GM12873 (cell line): ENCODE measurements at regions not wholly inside any gene's neighbourhood (a gene's known extent, or its start where the extent isn't known, plus 50 kb on each side); places are given as distances from the start of the nearest gene placed in this dataset.

ENCODE experiments used
- CTCF ChIP-seq: IDR thresholded peaks from 2 replicates; pipeline ENCODE4 v1.5.1; 2012; ENCODE audit warnings: low read depth, mild to moderate bottlenecking, moderate library complexity, low read length, control low read depth; ENCODE audit not compliant: insufficient read depth; ENCODE audit errors: missing control alignments

GRCh38 chr1:213538251-213538650 lies 449.5 kb upstream of the PROX1 start:
- no peak for TF ChIP-seq CTCF

GRCh38 chr1:213539464-213539863 lies 448.3 kb upstream of the PROX1 start:
- no peak for TF ChIP-seq CTCF

- TF ChIP-seq CTCF: no peak
Observed at GRCh38 chr1:213541641-213542040, 446.1 kb upstream of the PROX1 start.

- TF ChIP-seq CTCF: no peak
Observed at GRCh38 chr1:213549982-213550381, 437.8 kb upstream of the PROX1 start.

GRCh38 chr1:213550804-213551203 lies 437.0 kb upstream of the PROX1 start:
- no peak for TF ChIP-seq CTCF

GRCh38 chr1:213552045-213552444 lies 435.7 kb upstream of the PROX1 start:
- no peak for TF ChIP-seq CTCF

GRCh38 chr1:213560226-213560625 lies 427.5 kb upstream of the PROX1 start:
- TF ChIP-seq CTCF: no peak

GRCh38 chr1:213561870-213562269 lies 425.9 kb upstream of the PROX1 start:
- TF ChIP-seq CTCF: no peak
